ENCODE measurements at regions not wholly inside any gene's neighbourhood (a gene's known extent, or its start where the extent isn't known, plus 50 kb on each side); places are given as distances from the start of the nearest gene placed in this dataset.

- TF ChIP-seq, protein P1, sequence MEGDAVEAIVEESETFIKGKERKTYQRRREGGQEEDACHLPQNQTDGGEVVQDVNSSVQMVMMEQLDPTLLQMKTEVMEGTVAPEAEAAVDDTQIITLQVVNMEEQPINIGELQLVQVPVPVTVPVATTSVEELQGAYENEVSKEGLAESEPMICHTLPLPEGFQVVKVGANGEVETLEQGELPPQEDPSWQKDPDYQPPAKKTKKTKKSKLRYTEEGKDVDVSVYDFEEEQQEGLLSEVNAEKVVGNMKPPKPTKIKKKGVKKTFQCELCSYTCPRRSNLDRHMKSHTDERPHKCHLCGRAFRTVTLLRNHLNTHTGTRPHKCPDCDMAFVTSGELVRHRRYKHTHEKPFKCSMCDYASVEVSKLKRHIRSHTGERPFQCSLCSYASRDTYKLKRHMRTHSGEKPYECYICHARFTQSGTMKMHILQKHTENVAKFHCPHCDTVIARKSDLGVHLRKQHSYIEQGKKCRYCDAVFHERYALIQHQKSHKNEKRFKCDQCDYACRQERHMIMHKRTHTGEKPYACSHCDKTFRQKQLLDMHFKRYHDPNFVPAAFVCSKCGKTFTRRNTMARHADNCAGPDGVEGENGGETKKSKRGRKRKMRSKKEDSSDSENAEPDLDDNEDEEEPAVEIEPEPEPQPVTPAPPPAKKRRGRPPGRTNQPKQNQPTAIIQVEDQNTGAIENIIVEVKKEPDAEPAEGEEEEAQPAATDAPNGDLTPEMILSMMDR (conservative IDR thresholded peaks at IDR 0.05; ENCODE audit: low read depth, low read length), result no peak
- no peak for TF ChIP-seq EZH2 (IDR thresholded peaks at IDR 0.05; ENCODE audit: low read length, unreplicated experiment)
Measured at GRCh38 chr17:74053712-74054078, 149.8 kb upstream of the RPL38 start.

Measured in PC-3 (cell line).